Sigmoid colon (tissue), 3 donors: ENCODE measurements at regions not wholly inside any gene's neighbourhood (a gene's known extent, or its start where the extent isn't known, plus 50 kb on each side); places are given as distances from the start of the nearest gene placed in this dataset.

ENCODE experiments used
- POLR2A ChIP-seq, 2 donors: fragments of 450-650 bp; IDR thresholded peaks; one replicate each; pipeline ENCODE4 v1.6.1; 2016; ENCODE audit warnings: antibody characterized with exemption in 2 of 2, mild to moderate bottlenecking in 2 of 2, moderate library complexity in 2 of 2
- TF ChIP-seq, protein P1 (sequence below), 4 experiments: fragments of 450-650 bp in 3 of 4; fragments of 200-600 bp in 1 of 4; IDR thresholded peaks; one replicate each; pipeline ENCODE4 v1.5.1; 2016 to 2019; ENCODE audit warnings: antibody characterized with exemption in 4 of 4, mild to moderate bottlenecking in 3 of 4, moderate library complexity in 2 of 4

DNA sequence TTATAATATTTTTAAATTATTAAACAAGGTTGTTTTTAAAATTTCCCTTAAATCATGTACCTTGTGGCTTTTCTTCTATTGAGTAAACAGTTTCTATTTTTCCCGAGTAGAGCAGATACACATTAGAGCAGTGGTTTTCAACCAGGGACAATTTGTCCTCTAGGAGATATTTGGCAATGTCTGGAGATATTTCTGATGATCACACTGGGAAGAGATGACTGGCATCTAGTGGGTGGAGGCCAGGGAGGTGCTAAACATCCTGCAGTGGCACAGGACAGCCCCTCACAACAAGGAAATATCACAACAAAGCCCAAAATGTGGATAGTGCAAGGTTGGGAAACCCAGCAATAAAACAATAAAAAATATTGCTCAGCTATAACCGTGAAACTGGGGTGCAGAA is 113.0 kb upstream of the PTPRG start:
- TF ChIP-seq, protein P1, sequence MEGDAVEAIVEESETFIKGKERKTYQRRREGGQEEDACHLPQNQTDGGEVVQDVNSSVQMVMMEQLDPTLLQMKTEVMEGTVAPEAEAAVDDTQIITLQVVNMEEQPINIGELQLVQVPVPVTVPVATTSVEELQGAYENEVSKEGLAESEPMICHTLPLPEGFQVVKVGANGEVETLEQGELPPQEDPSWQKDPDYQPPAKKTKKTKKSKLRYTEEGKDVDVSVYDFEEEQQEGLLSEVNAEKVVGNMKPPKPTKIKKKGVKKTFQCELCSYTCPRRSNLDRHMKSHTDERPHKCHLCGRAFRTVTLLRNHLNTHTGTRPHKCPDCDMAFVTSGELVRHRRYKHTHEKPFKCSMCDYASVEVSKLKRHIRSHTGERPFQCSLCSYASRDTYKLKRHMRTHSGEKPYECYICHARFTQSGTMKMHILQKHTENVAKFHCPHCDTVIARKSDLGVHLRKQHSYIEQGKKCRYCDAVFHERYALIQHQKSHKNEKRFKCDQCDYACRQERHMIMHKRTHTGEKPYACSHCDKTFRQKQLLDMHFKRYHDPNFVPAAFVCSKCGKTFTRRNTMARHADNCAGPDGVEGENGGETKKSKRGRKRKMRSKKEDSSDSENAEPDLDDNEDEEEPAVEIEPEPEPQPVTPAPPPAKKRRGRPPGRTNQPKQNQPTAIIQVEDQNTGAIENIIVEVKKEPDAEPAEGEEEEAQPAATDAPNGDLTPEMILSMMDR (IDR thresholded peaks at IDR 0.05): no peak
- no peak for TF ChIP-seq POLR2A (IDR thresholded peaks at IDR 0.05)
